H9 (cell line): ENCODE measurements at regions not wholly inside any gene's neighbourhood (a gene's known extent, or its start where the extent isn't known, plus 50 kb on each side); places are given as distances from the start of the nearest gene placed in this dataset.

Source experiments
- DNase-seq: peaks from one replicate; pipeline ENCODE4 v3.0.0-alpha.2; 2017
- H2AFZ ChIP-seq: one replicate; pipeline ENCODE4 v1.6.1; 2013; ENCODE audit warnings: mild to moderate bottlenecking, low read length, control low read depth, moderate library complexity
- H2AK5ac ChIP-seq: 2 replicates; pipeline ENCODE4 v1.6.1; 2013; ENCODE audit warnings: low read length, control low read depth, mixed read lengths; ENCODE audit not compliant: insufficient read length
- H2BK120ac ChIP-seq: one replicate; pipeline ENCODE4 v1.6.1; 2013; ENCODE audit warnings: low read depth, mild to moderate bottlenecking, low read length, control low read depth, inconsistent platforms; ENCODE audit not compliant: poor library complexity, severe bottlenecking
- H2BK12ac ChIP-seq: 2 replicates; pipeline ENCODE4 v1.6.1; 2013; ENCODE audit warnings: low read length, control low read depth, mixed read lengths, low read depth; ENCODE audit not compliant: insufficient read length
- H2BK15ac ChIP-seq: 2 replicates; pipeline ENCODE4 v1.6.1; 2013; ENCODE audit warnings: low read depth, low read length, control low read depth
- H2BK20ac ChIP-seq: one replicate; pipeline ENCODE4 v1.6.1; 2013; ENCODE audit warnings: low read depth, mild to moderate bottlenecking, low read length, control low read depth, inconsistent platforms; ENCODE audit not compliant: poor library complexity, severe bottlenecking
- H2BK5ac ChIP-seq: 2 replicates; pipeline ENCODE4 v1.6.1; 2013; ENCODE audit warnings: low read length, control low read depth, mixed read lengths; ENCODE audit not compliant: insufficient read length
- H3K14ac ChIP-seq: 2 replicates; pipeline ENCODE4 v1.6.1; 2013; ENCODE audit warnings: low read length, control low read depth; ENCODE audit not compliant: insufficient read depth
- H3K18ac ChIP-seq: 2 replicates; pipeline ENCODE4 v1.6.1; 2013; ENCODE audit warnings: low read depth, mild to moderate bottlenecking, mixed read lengths, low read length, control low read depth; ENCODE audit not compliant: insufficient read length
- H3K23ac ChIP-seq: 2 replicates; pipeline ENCODE4 v1.6.1; 2013; ENCODE audit warnings: low read length, control low read depth, mixed read lengths, low read depth; ENCODE audit not compliant: insufficient read length
- H3K23me2 ChIP-seq: 2 replicates; pipeline ENCODE4 v1.6.1; 2013; ENCODE audit warnings: low read depth, mild to moderate bottlenecking, mixed read lengths, low read length, control low read depth; ENCODE audit not compliant: insufficient read length, poor library complexity, severe bottlenecking
- H3K27ac ChIP-seq: 2 replicates; pipeline ENCODE4 v1.5.1; 2013; ENCODE audit warnings: low read length, control low read depth, mixed read lengths, low read depth; ENCODE audit not compliant: insufficient read length
- H3K27me3 ChIP-seq: 2 replicates; pipeline ENCODE4 v1.6.1; 2013; ENCODE audit warnings: low read length, control low read depth, inconsistent platforms; ENCODE audit not compliant: insufficient read depth
- H3K4ac ChIP-seq: 2 replicates; pipeline ENCODE4 v1.6.1; 2013; ENCODE audit warnings: low read depth, mild to moderate bottlenecking, control low read depth, inconsistent platforms, low read length, moderate library complexity
- H3K4me1 ChIP-seq: 2 replicates; pipeline ENCODE4 v1.6.1; 2013; ENCODE audit warnings: low read length, control low read depth, inconsistent platforms; ENCODE audit not compliant: insufficient read depth
- H3K4me2 ChIP-seq: 2 replicates; pipeline ENCODE4 v1.6.1; 2013; ENCODE audit warnings: low read length, control low read depth, mixed read lengths; ENCODE audit not compliant: insufficient read length, insufficient read depth
- H3K56ac ChIP-seq: 2 replicates; pipeline ENCODE4 v1.6.1; 2013; ENCODE audit warnings: low read depth, mild to moderate bottlenecking, mixed read lengths, low read length, control low read depth; ENCODE audit not compliant: insufficient read length
- H3K79me1 ChIP-seq: 2 replicates; pipeline ENCODE4 v1.6.1; 2013; ENCODE audit warnings: low read depth, mild to moderate bottlenecking, moderate library complexity, low read length, control low read depth, inconsistent platforms; ENCODE audit not compliant: insufficient read depth, poor library complexity, severe bottlenecking
- H3K79me2 ChIP-seq: 2 replicates; pipeline ENCODE4 v1.6.1; 2013; ENCODE audit warnings: low read length, control low read depth, inconsistent platforms; ENCODE audit not compliant: insufficient read depth
- H3K9ac ChIP-seq: 2 replicates; pipeline ENCODE4 v1.6.1; 2013; ENCODE audit warnings: low read length, control low read depth, mixed read lengths; ENCODE audit not compliant: insufficient read length; ENCODE audit errors: extremely low read depth
- H3K9me3 ChIP-seq: one replicate; pipeline ENCODE4 v1.6.1; 2013; ENCODE audit warnings: low read depth, low read length, inconsistent platforms; ENCODE audit not compliant: control insufficient read depth
- H3T11ph ChIP-seq: one replicate; pipeline ENCODE4 v1.6.1; 2013; ENCODE audit warnings: mild to moderate bottlenecking, low read length, control low read depth, inconsistent platforms
- H4K20me1 ChIP-seq: one replicate; pipeline ENCODE4 v1.6.1; 2013; ENCODE audit not compliant: control insufficient read depth, insufficient read length, insufficient read depth
- H4K5ac ChIP-seq: 2 replicates; pipeline ENCODE4 v1.6.1; 2013; ENCODE audit warnings: low read depth, mild to moderate bottlenecking, mixed read lengths, low read length, control low read depth; ENCODE audit not compliant: insufficient read length
- H4K8ac ChIP-seq: replicated peaks from 2 replicates; pipeline ENCODE4 v1.6.1; 2013; ENCODE audit warnings: low read length, control low read depth, mixed read lengths, low read depth; ENCODE audit not compliant: insufficient read length
- H4K91ac ChIP-seq: 2 replicates; pipeline ENCODE4 v1.6.1; 2013; ENCODE audit warnings: low read depth, mild to moderate bottlenecking, moderate library complexity, mixed read lengths, low read length, control low read depth; ENCODE audit not compliant: insufficient read length
- H3K27ac Mint-ChIP-seq, 3 experiments: 2 replicates in 2 of 3; 3 replicates in 1 of 3; pipeline ENCODE4 v1.8.0; 2020 to 2021; ENCODE audit warnings: mixed read lengths in 3 of 3, mild to moderate bottlenecking in 1 of 3, moderate library complexity in 1 of 3
- H3K27me3 Mint-ChIP-seq: 2 replicates; pipeline ENCODE4 v1.8.0; 2021; ENCODE audit warnings: low read depth, mild to moderate bottlenecking, moderate library complexity, mixed read lengths
- H3K36me3 Mint-ChIP-seq, 3 experiments: 2 replicates in 2 of 3; 3 replicates in 1 of 3; pipeline ENCODE4 v1.8.0; 2020 to 2021; ENCODE audit warnings: low read depth in 3 of 3, mixed read lengths in 3 of 3; ENCODE audit not compliant: insufficient read depth in 1 of 3
- H3K4me1 Mint-ChIP-seq, 2 experiments: 2 replicates each; pipeline ENCODE4 v1.8.0; 2020; ENCODE audit warnings: mixed read lengths in 2 of 2
- H3K4me3 Mint-ChIP-seq, 2 experiments: 2 replicates in 1 of 2; 3 replicates in 1 of 2; pipeline ENCODE4 v1.8.0; 2020 to 2021; ENCODE audit warnings: mild to moderate bottlenecking in 2 of 2, mixed read lengths in 2 of 2, moderate library complexity in 1 of 2
- H3K9me3 Mint-ChIP-seq, 2 experiments: 2 replicates in 1 of 2; 3 replicates in 1 of 2; pipeline ENCODE4 v1.8.0; 2020; ENCODE audit warnings: mild to moderate bottlenecking in 2 of 2, mixed read lengths in 2 of 2, moderate library complexity in 1 of 2
- WGBS: extraction: QIAGEN DNeasy Blood & Tissue Kit; methylation state at CpG from one replicate; pipeline ENCODE4 v1.1.7; 2013; ENCODE audit warnings: missing lambda C conversion rate, low lambda C conversion rate, mixed read lengths; ENCODE audit not compliant: insufficient read length; ENCODE audit errors: extremely low coverage; 5-methylcytosine and 5-hydroxymethylcytosine counted together
- TF ChIP-seq, protein P1 (sequence below): fragments of 200-600 bp; sonication (generic); conservative IDR thresholded peaks from 3 replicates; pipeline ENCODE4 v1.8.0; 2021; ENCODE audit warnings: antibody characterized with exemption, mild to moderate bottlenecking

DNA sequence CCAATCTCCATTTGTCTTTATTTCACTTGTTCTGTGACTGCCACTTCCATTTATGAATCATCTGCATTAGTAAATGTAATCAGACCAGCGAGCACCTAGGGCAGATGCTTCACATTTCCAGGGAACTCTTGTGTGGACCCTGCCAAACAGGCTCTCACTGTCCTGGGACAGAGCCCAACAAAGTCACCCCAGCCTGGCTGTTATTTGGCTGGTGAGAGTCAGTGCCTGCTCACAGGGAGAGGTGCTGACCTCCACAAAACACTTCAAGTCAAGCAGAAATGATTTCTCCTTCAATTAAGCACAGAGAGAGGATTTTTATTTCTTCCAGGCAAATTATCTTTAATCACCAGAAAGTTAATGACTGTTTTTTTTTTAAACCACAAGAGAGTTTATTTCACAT, 568.0 kb downstream of the MTRR start:
- Mint-ChIP-seq H3K27me3 (peaks cover 1% of the 10 kb centered on the region; the same call in 1 of the 2 replicates), H3K36me3 (no peaks in the 10 kb centered on the region; a peak in 1 of 7 replicates), H3K4me3 (no peak overlapping the region), H3K9me3 (no peaks in the 10 kb centered on the region; a peak in 1 of 5 replicates), H3K4me1 (no peaks in the 10 kb centered on the region), H3K27ac (no peak overlapping the region)
- Histone ChIP-seq H2BK20ac (no peak overlapping the region), H3K23ac (no peak overlapping the region), H3K4me1 (no peaks in the 10 kb centered on the region), H3K18ac (no peak overlapping the region), H3T11ph (no peak overlapping the region), H3K27me3 (no peaks in the 10 kb centered on the region), H4K20me1 (no peaks in the 10 kb centered on the region), H3K9ac (no peak overlapping the region), H3K14ac (no peak overlapping the region), H2BK12ac (no peak overlapping the region), H3K4ac (no peak overlapping the region), H2AK5ac (no peak overlapping the region), H3K4me2 (no peak overlapping the region), H4K91ac (no peak overlapping the region), H2BK120ac (no peak overlapping the region), H3K23me2 (no peaks in the 10 kb centered on the region), H2AFZ (no peak overlapping the region), H4K5ac (no peak overlapping the region), H3K79me1 (no peaks in the 10 kb centered on the region), H4K8ac (no peak overlapping the region), H3K79me2 (no peaks in the 10 kb centered on the region), H3K27ac (no peak overlapping the region), H3K56ac (no peak overlapping the region), H3K9me3 (no peaks in the 10 kb centered on the region), H2BK15ac (no peak overlapping the region), H2BK5ac (no peak overlapping the region)
- DNase-seq, result no peak
- WGBS, result no CpG with 5 or more reads among the region's 1 CpG
- TF ChIP-seq, protein P1, sequence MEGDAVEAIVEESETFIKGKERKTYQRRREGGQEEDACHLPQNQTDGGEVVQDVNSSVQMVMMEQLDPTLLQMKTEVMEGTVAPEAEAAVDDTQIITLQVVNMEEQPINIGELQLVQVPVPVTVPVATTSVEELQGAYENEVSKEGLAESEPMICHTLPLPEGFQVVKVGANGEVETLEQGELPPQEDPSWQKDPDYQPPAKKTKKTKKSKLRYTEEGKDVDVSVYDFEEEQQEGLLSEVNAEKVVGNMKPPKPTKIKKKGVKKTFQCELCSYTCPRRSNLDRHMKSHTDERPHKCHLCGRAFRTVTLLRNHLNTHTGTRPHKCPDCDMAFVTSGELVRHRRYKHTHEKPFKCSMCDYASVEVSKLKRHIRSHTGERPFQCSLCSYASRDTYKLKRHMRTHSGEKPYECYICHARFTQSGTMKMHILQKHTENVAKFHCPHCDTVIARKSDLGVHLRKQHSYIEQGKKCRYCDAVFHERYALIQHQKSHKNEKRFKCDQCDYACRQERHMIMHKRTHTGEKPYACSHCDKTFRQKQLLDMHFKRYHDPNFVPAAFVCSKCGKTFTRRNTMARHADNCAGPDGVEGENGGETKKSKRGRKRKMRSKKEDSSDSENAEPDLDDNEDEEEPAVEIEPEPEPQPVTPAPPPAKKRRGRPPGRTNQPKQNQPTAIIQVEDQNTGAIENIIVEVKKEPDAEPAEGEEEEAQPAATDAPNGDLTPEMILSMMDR, result no peak
